Ammon's horn (tissue), 1 donor: ENCODE measurements at regions not wholly inside any gene's neighbourhood (a gene's known extent, or its start where the extent isn't known, plus 50 kb on each side); places are given as distances from the start of the nearest gene placed in this dataset.
"Not testable (repeated sequence)": the region's sequence is repeated elsewhere in the genome, so short reads cannot be mapped to it uniquely, and the experiment has no call there.

ENCODE experiments used
- DNase-seq: peaks from one replicate; pipeline ENCODE4 v3.0.0-alpha.2; 2016; ENCODE audit warnings: low spot score

- DNase-seq: no peak
Observed at GRCh38 chr5:74500110-74500917, 140.2 kb downstream of the ENC1 start.

- DNase-seq: no peak
Observed at GRCh38 chr5:74499256-74500050, 141.1 kb downstream of the ENC1 start.

- DNase-seq: no peak
Observed at GRCh38 chr5:74497706-74498105, 142.8 kb downstream of the ENC1 start.

GRCh38 chr5:74493411-74493810, 147.1 kb downstream of the ENC1 start:
- no peak for DNase-seq

- no peak for DNase-seq
Observed at GRCh38 chr5:74492230-74492629, 148.3 kb downstream of the ENC1 start.

- DNase-seq: no peak
Observed at GRCh38 chr5:74491586-74491985, 148.9 kb downstream of the ENC1 start.

GRCh38 chr5:74490814-74491213, 149.7 kb downstream of the ENC1 start:
- DNase-seq: no peak

- no peak for DNase-seq
Observed at GRCh38 chr5:74482990-74483389, 157.5 kb downstream of the ENC1 start.

GRCh38 chr5:74482523-74482922, 158.0 kb downstream of the ENC1 start:
- DNase-seq: no peak

GRCh38 chr5:74481357-74481756, 159.2 kb downstream of the ENC1 start:
- not testable (repeated sequence) for DNase-seq

- no peak for DNase-seq
Observed at GRCh38 chr5:74480201-74480600, 160.3 kb downstream of the ENC1 start.

GRCh38 chr5:74478328-74478727, 162.2 kb downstream of the ENC1 start:
- DNase-seq: no peak

- no peak for DNase-seq
Observed at GRCh38 chr5:74477761-74478160, 162.8 kb downstream of the ENC1 start.

- no peak for DNase-seq
Observed at GRCh38 chr5:74476819-74477453, 163.6 kb downstream of the ENC1 start.

GRCh38 chr5:74476046-74476818, 164.3 kb downstream of the ENC1 start:
- peak; percentile 21 for DNase-seq

- no peak for DNase-seq
Observed at GRCh38 chr5:74471875-74472274, 168.7 kb downstream of the ENC1 start.

- DNase-seq: no peak
Observed at GRCh38 chr5:74469234-74469994, 171.1 kb downstream of the ENC1 start.

- DNase-seq: no peak
Observed at GRCh38 chr5:74468421-74468820, 172.1 kb downstream of the ENC1 start.

- DNase-seq: no peak
Observed at GRCh38 chr5:74465724-74466123, 174.8 kb downstream of the ENC1 start.

GRCh38 chr5:74464512-74465209, 175.9 kb downstream of the ENC1 start:
- no peak for DNase-seq

GRCh38 chr5:74462356-74462755, 178.2 kb downstream of the ENC1 start:
- no peak for DNase-seq
